Mucosa of stomach (tissue), 1 donor: ENCODE measurements at regions not wholly inside any gene's neighbourhood (a gene's known extent, or its start where the extent isn't known, plus 50 kb on each side); places are given as distances from the start of the nearest gene placed in this dataset.

ENCODE experiments used
- H3K27me3 ChIP-seq: one replicate; pipeline ENCODE4 v1.7.0; 2013; ENCODE audit warnings: mild to moderate bottlenecking, low read length; ENCODE audit not compliant: control insufficient read depth, insufficient read depth
- H3K36me3 ChIP-seq: one replicate; pipeline ENCODE4 v1.7.0; 2013; ENCODE audit warnings: low read length; ENCODE audit not compliant: control insufficient read depth, insufficient read depth
- H3K4me1 ChIP-seq: one replicate; pipeline ENCODE4 v1.7.0; 2013; ENCODE audit warnings: mild to moderate bottlenecking, low read length; ENCODE audit not compliant: control insufficient read depth, insufficient read depth
- H3K4me3 ChIP-seq: one replicate; pipeline ENCODE4 v1.7.0; 2013; ENCODE audit warnings: low read length
- H3K9ac ChIP-seq: one replicate; pipeline ENCODE4 v1.7.0; 2013; ENCODE audit warnings: mild to moderate bottlenecking, low read length, moderate library complexity
- H3K9me3 ChIP-seq: one replicate; pipeline ENCODE4 v1.7.0; 2013; ENCODE audit warnings: mild to moderate bottlenecking, low read length, moderate library complexity; ENCODE audit not compliant: control insufficient read depth
- donor health status: Pancreatic carcinoma.

DNA sequence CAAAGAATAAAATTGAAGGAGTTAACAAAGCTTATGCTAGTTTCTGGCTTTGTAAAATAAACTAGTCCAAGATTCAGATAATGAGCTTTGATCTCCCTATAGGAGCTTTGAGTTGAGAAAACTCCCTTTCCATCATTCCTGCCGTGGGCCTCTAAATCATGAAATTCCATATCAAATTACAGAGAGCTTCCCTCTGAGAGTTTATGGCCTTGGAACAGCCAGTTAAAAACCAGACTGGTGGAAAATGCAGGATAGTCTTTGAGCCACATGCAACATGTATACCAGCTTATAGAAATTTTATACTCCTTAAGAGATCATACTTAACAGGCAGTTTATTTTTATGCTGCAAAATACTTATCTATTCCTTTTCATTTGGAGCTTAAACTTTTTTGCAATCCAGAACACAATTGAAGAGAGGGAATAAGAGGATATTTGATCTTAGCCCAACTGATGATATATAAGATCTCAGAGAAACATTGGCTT, 175.8 kb upstream of the ATP2B1 start:
- no peaks in the 10 kb centered on the region for H3K36me3 ChIP-seq
- H3K4me3 ChIP-seq, result no peak overlapping the region
- no peaks in the 10 kb centered on the region for H3K4me1 ChIP-seq
- no peaks in the 10 kb centered on the region for H3K9me3 ChIP-seq
- H3K9ac ChIP-seq, result no peak overlapping the region
- H3K27me3 ChIP-seq, result no peaks in the 10 kb centered on the region

DNA sequence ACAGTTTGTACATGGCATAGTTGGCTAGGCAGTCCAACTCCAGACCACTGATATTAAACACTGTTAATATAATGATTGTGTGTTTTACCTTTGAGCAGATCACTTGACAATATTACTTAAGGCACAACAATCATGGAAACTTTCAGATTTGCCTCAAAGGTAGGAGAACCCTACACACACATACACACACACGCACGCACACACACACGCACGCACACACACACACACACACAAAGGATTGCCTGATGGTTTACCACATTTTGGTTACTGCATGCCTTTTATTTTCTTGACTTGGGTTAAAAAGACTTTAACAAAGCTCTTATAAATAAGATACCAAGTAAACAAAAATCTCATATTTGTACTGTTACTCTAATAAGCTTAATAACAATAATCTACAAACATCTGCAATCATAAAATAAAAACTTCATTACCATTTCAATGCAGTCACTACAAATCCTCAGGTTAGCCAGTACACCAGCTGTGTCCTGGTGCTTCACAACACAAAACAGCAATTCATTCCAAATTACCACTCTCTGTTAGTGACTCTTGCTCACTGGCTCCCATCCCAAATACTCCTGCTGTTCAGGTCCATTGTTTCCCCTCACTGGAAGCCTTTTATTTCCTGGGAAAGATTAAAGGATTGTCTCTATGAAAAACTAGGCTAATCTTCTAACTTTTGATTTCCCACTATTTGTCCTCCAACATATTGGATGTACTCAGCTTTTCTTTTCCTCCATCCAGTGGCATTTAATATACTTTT, 175.2 kb upstream of the ATP2B1 start:
- Histone ChIP-seq H3K36me3 (no peaks in the 10 kb centered on the region), H3K4me1 (no peaks in the 10 kb centered on the region), H3K9me3 (no peaks in the 10 kb centered on the region), H3K4me3 (no peak overlapping the region), H3K27me3 (no peaks in the 10 kb centered on the region), H3K9ac (no peak overlapping the region)

DNA sequence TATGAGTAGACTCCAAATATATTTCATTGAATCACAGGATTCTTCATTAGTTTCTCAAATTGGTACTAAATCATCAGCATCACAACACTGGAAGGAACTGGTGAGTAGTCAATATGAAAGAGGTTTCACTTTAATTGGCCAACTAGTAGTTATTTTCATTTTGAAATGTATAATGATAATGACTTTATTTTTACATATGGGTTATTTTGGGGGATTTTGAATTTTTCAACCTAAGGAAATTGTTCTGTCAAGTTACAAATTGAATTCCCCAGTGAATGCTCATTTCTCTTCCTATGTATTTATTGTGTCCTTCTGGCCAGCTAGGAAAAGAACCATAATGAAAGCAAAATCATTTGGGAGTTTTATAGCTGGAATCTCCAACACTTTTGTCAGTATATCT, 174.2 kb upstream of the ATP2B1 start:
- Histone ChIP-seq H3K9me3 (no peaks in the 10 kb centered on the region), H3K27me3 (no peaks in the 10 kb centered on the region)

DNA sequence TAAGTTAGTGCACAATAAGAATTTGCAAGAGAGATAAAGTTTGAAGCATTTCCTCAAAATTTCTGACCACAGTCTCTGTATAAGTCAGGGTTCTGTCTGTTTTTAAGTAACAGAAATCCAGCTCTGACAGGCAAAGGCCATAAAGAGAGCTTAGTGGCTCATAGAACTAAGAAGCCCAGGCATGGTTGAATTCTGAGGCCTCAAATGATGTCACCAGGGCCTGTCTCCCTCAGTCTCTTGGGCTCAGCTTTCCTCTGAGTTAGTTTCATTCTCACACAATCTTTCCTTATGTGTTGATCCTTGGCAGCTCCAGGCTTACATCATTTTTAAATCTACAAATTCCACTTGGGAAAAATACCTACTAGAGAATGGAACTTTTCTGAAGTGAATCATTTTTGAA, 173.4 kb upstream of the ATP2B1 start:
- Histone ChIP-seq H3K36me3 (no peaks in the 10 kb centered on the region), H3K4me3 (no peak overlapping the region), H3K9ac (no peak overlapping the region)

More for the DNA sequence above, 174.2 kb upstream of the ATP2B1 start:
- H3K4me1 ChIP-seq, result no peaks in the 10 kb centered on the region
- no peak overlapping the region for H3K4me3 ChIP-seq
- H3K9ac ChIP-seq, result no peak overlapping the region
- no peaks in the 10 kb centered on the region for H3K36me3 ChIP-seq

GRCh38 chr12:89880690-89881350, 172.2 kb upstream of the ATP2B1 start:
- Histone ChIP-seq H3K9me3 (no peaks in the 10 kb centered on the region), H3K9ac (no peak overlapping the region), H3K36me3 (no peaks in the 10 kb centered on the region), H3K4me3 (no peak overlapping the region), H3K4me1 (no peaks in the 10 kb centered on the region), H3K27me3 (no peaks in the 10 kb centered on the region)

More for the DNA sequence above, 173.4 kb upstream of the ATP2B1 start:
- H3K27me3 ChIP-seq, result no peaks in the 10 kb centered on the region
- no peaks in the 10 kb centered on the region for H3K4me1 ChIP-seq
- H3K9me3 ChIP-seq, result no peaks in the 10 kb centered on the region

- H3K4me3 ChIP-seq, result no peak overlapping the region
- no peaks in the 10 kb centered on the region for H3K9me3 ChIP-seq
- no peaks in the 10 kb centered on the region for H3K4me1 ChIP-seq
Observed at GRCh38 chr12:89879766-89880165, 171.1 kb upstream of the ATP2B1 start.

GRCh38 chr12:89878950-89879349, 170.3 kb upstream of the ATP2B1 start:
- Histone ChIP-seq H3K9ac (no peak overlapping the region), H3K4me3 (no peak overlapping the region), H3K27me3 (no peaks in the 10 kb centered on the region), H3K4me1 (no peaks in the 10 kb centered on the region), H3K36me3 (no peaks in the 10 kb centered on the region), H3K9me3 (no peaks in the 10 kb centered on the region)

More at GRCh38 chr12:89879766-89880165, 171.1 kb upstream of the ATP2B1 start:
- H3K36me3 ChIP-seq, result no peaks in the 10 kb centered on the region
- no peak overlapping the region for H3K9ac ChIP-seq
- H3K27me3 ChIP-seq, result no peaks in the 10 kb centered on the region

GRCh38 chr12:89878327-89878726, 169.7 kb upstream of the ATP2B1 start:
- Histone ChIP-seq H3K27me3 (no peaks in the 10 kb centered on the region), H3K4me3 (no peak overlapping the region), H3K9me3 (no peaks in the 10 kb centered on the region), H3K9ac (no peak overlapping the region), H3K36me3 (no peaks in the 10 kb centered on the region), H3K4me1 (no peaks in the 10 kb centered on the region)

GRCh38 chr12:89877671-89878070, 169.0 kb upstream of the ATP2B1 start:
- H3K4me1 ChIP-seq, result no peaks in the 10 kb centered on the region
- H3K9me3 ChIP-seq, result no peaks in the 10 kb centered on the region
- no peak overlapping the region for H3K4me3 ChIP-seq

DNA sequence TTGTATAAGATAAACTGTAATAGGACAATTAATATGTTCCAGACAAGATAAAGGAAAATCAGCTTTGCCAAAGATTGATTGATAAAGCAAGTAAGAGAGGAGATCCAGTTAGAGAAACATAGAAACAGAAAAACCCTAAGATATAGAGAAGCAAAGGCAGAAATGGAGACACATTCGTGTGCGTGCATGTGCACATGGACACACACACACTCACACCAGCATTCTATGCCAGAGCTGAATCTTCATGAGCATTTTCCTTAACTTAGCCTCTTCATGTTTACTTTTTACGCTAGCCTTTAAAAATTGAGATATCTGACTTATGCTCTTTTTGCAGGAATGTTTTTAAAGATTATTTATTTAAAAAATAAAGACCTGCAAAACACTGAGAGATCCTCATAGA, 168.5 kb upstream of the ATP2B1 start:
- H3K4me1 ChIP-seq, result no peaks in the 10 kb centered on the region
- H3K9ac ChIP-seq, result no peak overlapping the region
- H3K27me3 ChIP-seq, result no peaks in the 10 kb centered on the region
- H3K9me3 ChIP-seq, result no peaks in the 10 kb centered on the region
- no peak overlapping the region for H3K4me3 ChIP-seq
- H3K36me3 ChIP-seq, result no peaks in the 10 kb centered on the region

More at GRCh38 chr12:89877671-89878070, 169.0 kb upstream of the ATP2B1 start:
- H3K36me3 ChIP-seq, result no peaks in the 10 kb centered on the region
- H3K27me3 ChIP-seq, result no peaks in the 10 kb centered on the region
- H3K9ac ChIP-seq, result no peak overlapping the region

DNA sequence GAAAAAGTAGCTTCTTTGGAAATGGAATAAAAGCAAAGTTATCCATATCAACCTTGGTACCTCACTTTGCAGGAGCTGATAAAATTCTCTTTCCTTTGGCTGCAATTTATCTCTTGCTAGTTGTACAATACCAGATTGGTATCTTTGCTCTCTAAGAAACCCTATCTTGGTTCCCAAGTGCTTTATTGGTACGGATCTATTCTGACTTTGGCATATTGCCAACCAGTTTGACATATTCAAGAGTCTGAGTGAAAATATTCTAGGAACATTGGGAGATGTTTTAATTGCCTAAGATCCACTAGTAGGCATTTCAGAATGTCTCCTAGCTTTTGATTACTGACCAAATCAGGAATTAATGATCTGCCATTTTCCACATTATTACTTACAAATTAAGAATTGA, 167.2 kb upstream of the ATP2B1 start:
- no peak overlapping the region for H3K9ac ChIP-seq
- no peaks in the 10 kb centered on the region for H3K27me3 ChIP-seq
- H3K4me3 ChIP-seq, result no peak overlapping the region
- no peaks in the 10 kb centered on the region for H3K4me1 ChIP-seq
- H3K36me3 ChIP-seq, result no peaks in the 10 kb centered on the region
- H3K9me3 ChIP-seq, result no peaks in the 10 kb centered on the region

DNA sequence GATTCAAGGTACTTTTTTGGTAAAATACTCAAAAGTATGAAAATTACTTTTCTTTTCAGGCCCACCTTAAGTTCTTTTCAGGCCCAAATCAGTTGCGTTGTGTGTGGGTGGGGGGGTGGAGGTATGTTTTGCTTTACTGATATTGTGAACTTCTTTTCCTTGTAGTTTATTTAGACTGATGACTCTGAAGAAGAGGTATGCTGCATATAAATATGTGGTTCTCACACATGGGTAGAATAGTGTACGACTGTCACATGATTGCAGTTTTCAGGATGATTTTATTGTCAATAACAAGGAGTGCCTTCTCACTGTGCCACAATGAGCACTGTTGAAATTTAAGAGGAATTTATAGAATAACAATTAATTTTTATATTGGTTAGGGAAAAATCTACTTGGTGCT, 166.6 kb upstream of the ATP2B1 start:
- Histone ChIP-seq H3K27me3 (no peaks in the 10 kb centered on the region), H3K4me1 (no peaks in the 10 kb centered on the region), H3K9ac (no peak overlapping the region), H3K36me3 (no peaks in the 10 kb centered on the region), H3K4me3 (no peak overlapping the region), H3K9me3 (no peaks in the 10 kb centered on the region)
